H1 (cell line): ENCODE measurements at regions not wholly inside any gene's neighbourhood (a gene's known extent, or its start where the extent isn't known, plus 50 kb on each side); places are given as distances from the start of the nearest gene placed in this dataset.

Experiments used
- CTCF ChIA-PET: fragments of 300-600 bp; sonication (Branson Sonifier 250); formaldehyde crosslinking; loops from one replicate; lab custom pipeline; 2021; ENCODE audit not compliant: partially characterized antibody; lab: Charles Lee
- POLR2A ChIA-PET: fragments of 300-600 bp; sonication (Branson Sonifier 250); formaldehyde crosslinking; loops from one replicate; lab custom pipeline; 2021; ENCODE audit warnings: inconsistent platforms; ENCODE audit not compliant: partially characterized antibody; lab: Charles Lee
- DNase-seq, 2 experiments: peaks; one replicate each; pipeline versions ENCODE4 v3.0.0 to v3.0.0-alpha.2; 2010 to 2022; ENCODE audit warnings: low spot score in 2 of 2, low read depth in 1 of 2, mixed read lengths in 1 of 2
- FAIRE-seq: peaks from 2 replicates; lab custom pipeline; 2011; peaks lifted over from hg19 to GRCh38; lab: Jason Lieb, UNC
- H2AFZ ChIP-seq: 2 replicates; pipeline ENCODE4 v1.8.1; 2012; ENCODE audit warnings: low read length, inconsistent platforms
- H2AK5ac ChIP-seq: 2 replicates; pipeline ENCODE4 v1.6.1; 2013; ENCODE audit warnings: low read depth, low read length
- H2BK120ac ChIP-seq: replicated peaks from 2 replicates; pipeline ENCODE3; 2013; ENCODE audit warnings: low read depth, low read length, inconsistent platforms
- H2BK12ac ChIP-seq: 2 replicates; pipeline ENCODE4 v1.6.1; 2013; ENCODE audit warnings: low read depth, low read length
- H2BK15ac ChIP-seq: 2 replicates; pipeline ENCODE4 v1.6.1; 2013; ENCODE audit warnings: low read length
- H2BK20ac ChIP-seq: 2 replicates; pipeline ENCODE4 v1.6.1; 2013; ENCODE audit warnings: low read length
- H2BK5ac ChIP-seq: 2 replicates; pipeline ENCODE4 v1.6.1; 2013; ENCODE audit warnings: low read depth, low read length
- H3K14ac ChIP-seq: 2 replicates; pipeline ENCODE4 v1.6.1; 2013; ENCODE audit warnings: inconsistent platforms; ENCODE audit not compliant: insufficient read length
- H3K18ac ChIP-seq: 2 replicates; pipeline ENCODE4 v1.6.1; 2013; ENCODE audit warnings: low read length; ENCODE audit errors: extremely low read depth
- H3K23ac ChIP-seq: 2 replicates; pipeline ENCODE4 v1.6.1; 2013; ENCODE audit warnings: inconsistent platforms; ENCODE audit not compliant: insufficient read length
- H3K23me2 ChIP-seq: 2 replicates; pipeline ENCODE4 v1.6.1; 2013; ENCODE audit warnings: low read depth, low read length
- H3K27ac ChIP-seq: 2 replicates; pipeline ENCODE4 v1.6.1; 2011; ENCODE audit warnings: low read depth, low read length, inconsistent platforms
- H3K27me3 ChIP-seq, 4 experiments: replicated peaks in 1 of 4; 1 replicate in 1 of 4; 2 replicates in 3 of 4; pipeline versions ENCODE4 v1.6.1 to v1.8.1; 2011 to 2013; ENCODE audit warnings: low read length in 3 of 4, mild to moderate bottlenecking in 3 of 4, inconsistent platforms in 2 of 4, mixed read lengths in 2 of 4, moderate library complexity in 1 of 4; ENCODE audit not compliant: control insufficient read depth in 3 of 4, insufficient read depth in 3 of 4; ENCODE audit errors: extremely low read depth in 1 of 4
- H3K36me3 ChIP-seq, 4 experiments: 2 replicates each; pipeline versions ENCODE4 v1.6.1 to v1.8.1; 2011 to 2013; ENCODE audit warnings: mild to moderate bottlenecking in 4 of 4, low read length in 3 of 4, moderate library complexity in 2 of 4, control low read depth in 1 of 4, inconsistent platforms in 1 of 4; ENCODE audit not compliant: insufficient read depth in 4 of 4, control insufficient read depth in 2 of 4
- H3K4ac ChIP-seq: replicated peaks from 2 replicates; pipeline ENCODE3; 2013; ENCODE audit warnings: low read length, low read depth, mixed read lengths, inconsistent platforms; ENCODE audit not compliant: insufficient read length
- H3K4me1 ChIP-seq, 4 experiments: replicated peaks in 1 of 4; 1 replicate in 1 of 4; 2 replicates in 3 of 4; pipeline versions ENCODE4 v1.6.1 to v1.8.1; 2011 to 2013; ENCODE audit warnings: low read length in 3 of 4, inconsistent platforms in 2 of 4, mixed read lengths in 1 of 4; ENCODE audit not compliant: insufficient read depth in 4 of 4, control insufficient read depth in 3 of 4
- H3K4me2 ChIP-seq, 2 experiments: 2 replicates each; pipeline versions ENCODE4 v1.6.1 to v1.8.1; 2011 to 2013; ENCODE audit warnings: low read depth in 2 of 2, low read length in 2 of 2, control low read depth in 1 of 2, inconsistent platforms in 1 of 2, mild to moderate bottlenecking in 1 of 2; ENCODE audit not compliant: insufficient read depth in 1 of 2
- H3K4me3 ChIP-seq, 4 experiments: fragments of 200-600, 300-600 bp in 1 of 4; sonication (generic), shearing (Covaris generic), sonication (Bioruptor Twin) in 1 of 4; 2 replicates each; pipeline versions ENCODE4 v1.5.1 to v1.8.1; 2011 to 2016; ENCODE audit warnings: low read length in 4 of 4, low read depth in 3 of 4, control low read depth in 2 of 4, inconsistent platforms in 2 of 4, mild to moderate bottlenecking in 2 of 4, mixed read lengths in 1 of 4, moderate library complexity in 1 of 4; ENCODE audit not compliant: insufficient read depth in 2 of 4; ENCODE audit errors: extremely low read depth in 1 of 4
- H3K56ac ChIP-seq: replicated peaks from 2 replicates; pipeline ENCODE3; 2013; ENCODE audit warnings: low read depth, mild to moderate bottlenecking, mixed read lengths, low read length, inconsistent platforms; ENCODE audit not compliant: insufficient read length
- H3K79me1 ChIP-seq: 2 replicates; pipeline ENCODE4 v1.6.1; 2013; ENCODE audit warnings: low read depth, low read length, control low read depth
- H3K79me2 ChIP-seq, 2 experiments: 2 replicates each; pipeline versions ENCODE4 v1.6.1 to v1.8.1; 2012 to 2013; ENCODE audit warnings: low read length in 2 of 2, mild to moderate bottlenecking in 2 of 2, inconsistent platforms in 1 of 2; ENCODE audit not compliant: insufficient read depth in 2 of 2, control insufficient read depth in 1 of 2
- H3K9ac ChIP-seq, 4 experiments: replicated peaks in 1 of 4; 1 replicate in 1 of 4; 2 replicates in 3 of 4; pipeline versions ENCODE4 v1.6.1 to v1.8.1; 2011 to 2013; ENCODE audit warnings: low read depth in 3 of 4, low read length in 3 of 4, control low read depth in 2 of 4, mild to moderate bottlenecking in 2 of 4, moderate library complexity in 2 of 4, inconsistent platforms in 1 of 4; ENCODE audit errors: extremely low read depth in 1 of 4
- H3K9me3 ChIP-seq, 2 experiments: 2 replicates each; pipeline versions ENCODE4 v1.6.1 to v1.8.1; 2012 to 2013; ENCODE audit warnings: mild to moderate bottlenecking in 2 of 2, moderate library complexity in 2 of 2, control low read depth in 1 of 2, inconsistent platforms in 1 of 2, low read depth in 1 of 2, low read length in 1 of 2, mixed read lengths in 1 of 2; ENCODE audit not compliant: insufficient read depth in 2 of 2
- H4K20me1 ChIP-seq, 2 experiments: replicated peaks in 1 of 2; 2 replicates each; pipeline versions ENCODE3 to v1.8.1; 2011 to 2013; ENCODE audit warnings: inconsistent platforms in 2 of 2, low read length in 2 of 2, mild to moderate bottlenecking in 1 of 2; ENCODE audit not compliant: insufficient read depth in 2 of 2, control insufficient read depth in 1 of 2
- H4K5ac ChIP-seq: 2 replicates; pipeline ENCODE4 v1.6.1; 2013; ENCODE audit warnings: low read length, low read depth, mixed read lengths, inconsistent platforms; ENCODE audit not compliant: insufficient read length
- H4K8ac ChIP-seq: 2 replicates; pipeline ENCODE4 v1.8.0; 2013; ENCODE audit warnings: mild to moderate bottlenecking, moderate library complexity, low read length, inconsistent platforms; ENCODE audit not compliant: insufficient read depth; ENCODE audit errors: extremely low read depth
- H4K91ac ChIP-seq: replicated peaks from 2 replicates; pipeline ENCODE3; 2013; ENCODE audit warnings: low read length, mixed read lengths, inconsistent platforms; ENCODE audit not compliant: insufficient read length
- BCL11A ChIP-seq, 2 experiments: IDR thresholded peaks; one replicate each; pipeline ENCODE4 v1.6.1; 2011; ENCODE audit warnings: low read depth in 2 of 2, low read length in 2 of 2, mild to moderate bottlenecking in 2 of 2
- CBX5 ChIP-seq: fragments of 300-800, 300-1000 bp; sonication (generic); IDR thresholded peaks from 2 replicates; pipeline ENCODE4 v1.7.1; 2016; ENCODE audit warnings: antibody characterized with exemption, low read length, low read depth
- CHD2 ChIP-seq: IDR thresholded peaks from 2 replicates; pipeline ENCODE4 v1.6.1; 2012; ENCODE audit warnings: low read length, improper control_type of control experiment
- CREB1 ChIP-seq: IDR thresholded peaks from 2 replicates; pipeline ENCODE4 v1.6.1; 2012; ENCODE audit warnings: inconsistent platforms
- EGR1 ChIP-seq: IDR thresholded peaks from 2 replicates; pipeline ENCODE4 v1.6.1; 2011; ENCODE audit warnings: low read depth, low read length, borderline replicate concordance
- EZH2 ChIP-seq: fragments of 200-600 bp; sonication (generic); IDR thresholded peaks from 2 replicates; pipeline ENCODE4 v1.7.1; 2012; ENCODE audit warnings: low read depth, mild to moderate bottlenecking, moderate library complexity, low read length, inconsistent platforms; ENCODE audit not compliant: severe bottlenecking
- FOSL1 ChIP-seq: IDR thresholded peaks from 2 replicates; pipeline ENCODE4 v1.6.1; 2011; ENCODE audit warnings: mild to moderate bottlenecking, low read depth, low read length, moderate library complexity; ENCODE audit not compliant: insufficient read depth
- JUN ChIP-seq: IDR thresholded peaks from 2 replicates; pipeline ENCODE4 v1.6.1; 2011; ENCODE audit warnings: low read depth, mild to moderate bottlenecking, improper control_type of control experiment, low read length
- RXRA ChIP-seq: IDR thresholded peaks from 2 replicates; pipeline ENCODE4 v1.6.1; 2011; ENCODE audit warnings: low read depth, mild to moderate bottlenecking, low read length, moderate library complexity; ENCODE audit not compliant: insufficient read depth
- USF2 ChIP-seq: IDR thresholded peaks from 2 replicates; pipeline ENCODE4 v1.6.1; 2011; ENCODE audit warnings: low read length, improper control_type of control experiment
- WGBS, 2 experiments: shearing (Covaris generic) in 1 of 2; methylation state at CpG; one replicate each; pipeline versions ENCODE4 v1.1.6 to v1.1.7; 2013 to 2015; ENCODE audit warnings: low lambda C conversion rate in 2 of 2, mixed read lengths in 2 of 2, inconsistent platforms in 1 of 2, low coverage in 1 of 2, missing lambda C conversion rate in 1 of 2; ENCODE audit not compliant: insufficient replicate concordance in 2 of 2, insufficient coverage in 1 of 2, insufficient read length in 1 of 2; ENCODE audit errors: extremely low coverage in 1 of 2, missing lambda C conversion rate in 1 of 2; 5-methylcytosine and 5-hydroxymethylcytosine counted together

GRCh38 chr6:94099072-94099471 is 679.7 kb upstream of the EPHA7 start:
- Histone ChIP-seq H2AK5ac (no peak overlapping the region), H3K36me3 (no peaks in the 10 kb centered on the region), H2AFZ (no peak overlapping the region), H3K4ac (no peak overlapping the region), H3K79me2 (no peaks in the 10 kb centered on the region), H4K20me1 (no peaks in the 10 kb centered on the region), H3K23me2 (no peaks in the 10 kb centered on the region), H3K4me3 (no peak overlapping the region), H2BK12ac (no peak overlapping the region), H3K23ac (no peak overlapping the region), H3K56ac (no peak overlapping the region), H2BK15ac (no peak overlapping the region), H3K79me1 (no peaks in the 10 kb centered on the region), H2BK5ac (no peak overlapping the region), H4K5ac (no peak overlapping the region), H4K91ac (no peak overlapping the region), H2BK120ac (no peak overlapping the region), H3K4me2 (no peak overlapping the region), H3K9ac (no peak overlapping the region), H3K27me3 (peaks cover 0 to 1% (median 0%) of the 10 kb centered on the region in 4 experiments; a peak in 1 of 7 replicates), H3K14ac (no peak overlapping the region), H3K9me3 (no peaks in the 10 kb centered on the region), H3K27ac (no peak overlapping the region), H2BK20ac (no peak overlapping the region), H4K8ac (no peak overlapping the region), H3K18ac (no peak overlapping the region), H3K4me1 (no peaks in the 10 kb centered on the region)
- WGBS, 2 experiments, result 89% methylated on average over 4 of the region's 4 CpGs; no CpG with 5 or more reads in 1 of the 2 experiments
- CTCF ChIA-PET, result no interaction called here
- POLR2A ChIA-PET, result interaction anchor here (0.6 kb wide), 1 partner anchor 282 kb away, joined by 3 read pairs; no protein-coding TSS in a partner anchor
- no peak for FAIRE-seq
- no peak for DNase-seq
- TF ChIP-seq CREB1, result no peak
- no peak for TF ChIP-seq CHD2
- TF ChIP-seq EZH2, result no peak
- no peak for TF ChIP-seq RXRA
- TF ChIP-seq BCL11A (IDR thresholded peaks at IDR 0.05; ENCODE audit: low read depth in 2 of 2, low read length in 2 of 2), result no peak
- TF ChIP-seq JUN, result no peak
- TF ChIP-seq EGR1, result no peak
- TF ChIP-seq CBX5, result no peak
- TF ChIP-seq USF2, result no peak
- TF ChIP-seq FOSL1, result no peak
